ENCODE measurements at regions not wholly inside any gene's neighbourhood (a gene's known extent, or its start where the extent isn't known, plus 50 kb on each side); places are given as distances from the start of the nearest gene placed in this dataset.

DNA sequence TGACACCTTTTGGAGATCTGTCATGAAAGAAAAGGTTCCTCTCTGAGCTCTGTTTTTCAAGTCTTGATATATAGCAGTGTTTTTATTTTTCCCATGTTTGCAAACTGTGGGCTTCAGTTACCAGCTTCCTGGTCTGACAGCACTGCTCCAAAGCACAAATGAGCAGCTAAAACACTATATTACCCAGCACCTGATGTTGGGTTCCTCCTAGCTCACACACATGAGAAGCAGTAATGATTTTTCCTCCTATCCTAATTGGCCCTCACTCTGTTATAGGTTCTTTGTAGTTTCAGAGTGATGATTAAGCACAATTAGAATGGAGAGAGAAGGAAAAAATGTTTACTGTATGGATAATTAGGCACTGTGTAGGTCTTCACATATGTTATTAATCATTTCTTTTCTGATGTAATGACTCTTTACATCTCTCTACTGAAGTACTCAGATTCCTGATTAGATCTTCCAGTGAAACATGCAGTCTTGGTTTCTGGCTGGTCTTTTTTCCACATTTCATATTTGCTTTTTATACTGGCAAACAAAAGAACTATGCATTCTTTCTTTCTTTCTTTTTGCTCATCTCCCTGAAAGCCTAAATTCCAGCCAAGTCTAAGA is 939.7 kb downstream of the NSUN3 start:
- no peak for DNase-seq (ENCODE audit: low read depth)

DNA sequence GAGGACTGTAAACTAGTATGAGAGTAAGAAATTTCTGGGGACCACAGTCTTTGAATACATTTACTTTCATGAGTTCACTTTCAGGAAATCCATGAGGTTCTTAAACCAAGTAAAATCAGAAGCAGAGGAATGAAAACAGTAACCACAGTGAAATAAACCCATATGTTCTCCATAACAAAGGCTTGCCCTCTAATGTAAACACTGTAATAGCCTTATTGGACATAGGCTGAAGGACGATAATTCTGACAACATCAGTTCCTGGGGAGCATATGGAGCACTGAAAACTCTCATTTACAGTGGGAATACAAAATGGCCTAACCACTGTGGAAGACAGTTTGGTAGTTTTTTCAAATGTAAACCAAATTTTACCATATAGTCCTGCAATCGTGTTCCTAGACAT is 965.8 kb downstream of the NSUN3 start:
- no peak for DNase-seq (ENCODE audit: low read depth)

DNA sequence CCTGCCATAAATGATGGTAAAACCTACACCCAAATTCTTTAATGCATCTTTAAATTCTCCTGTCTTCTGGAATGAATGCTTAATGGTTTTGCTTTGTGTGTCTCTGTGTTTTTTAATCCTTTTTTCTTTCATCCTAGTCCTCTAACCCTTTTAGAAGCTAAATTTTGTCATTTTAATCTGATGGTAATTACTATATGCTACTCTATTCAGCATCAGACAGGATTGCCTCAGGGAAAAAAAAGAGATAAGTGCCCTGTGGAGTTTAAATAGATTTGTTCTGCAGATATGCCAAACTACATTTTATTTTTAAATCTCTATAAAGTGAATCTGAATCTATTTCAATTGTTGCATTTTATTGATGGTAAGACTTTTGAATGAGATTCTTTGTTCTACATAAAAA is 966.8 kb downstream of the NSUN3 start:
- DNase-seq (ENCODE audit: low read depth) = no peak

DNA sequence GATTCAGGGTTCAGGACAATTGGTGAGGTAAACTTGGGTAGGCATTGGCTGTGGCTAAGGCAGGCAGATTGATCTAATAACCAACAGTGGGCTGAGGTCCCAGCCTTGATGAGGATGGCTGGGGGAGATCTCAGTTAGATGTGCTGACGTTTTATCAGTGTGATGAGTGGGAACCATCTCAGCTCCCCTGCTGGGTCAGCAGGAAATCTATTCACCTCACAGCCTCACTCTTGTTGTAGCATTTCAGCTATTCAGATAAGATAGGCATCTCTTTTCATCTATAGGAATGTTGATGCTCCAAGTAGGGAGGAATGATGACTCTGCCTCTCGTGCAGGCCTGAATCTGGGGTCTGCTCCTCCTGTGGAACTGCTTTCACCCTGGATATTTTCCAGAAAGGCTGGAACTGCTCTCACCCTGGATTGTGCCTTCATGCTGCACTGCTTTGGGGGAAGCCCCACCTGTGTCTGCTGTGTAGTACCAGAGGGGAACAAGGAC is 973.7 kb downstream of the NSUN3 start:
- no peak for DNase-seq (ENCODE audit: low read depth)

DNA sequence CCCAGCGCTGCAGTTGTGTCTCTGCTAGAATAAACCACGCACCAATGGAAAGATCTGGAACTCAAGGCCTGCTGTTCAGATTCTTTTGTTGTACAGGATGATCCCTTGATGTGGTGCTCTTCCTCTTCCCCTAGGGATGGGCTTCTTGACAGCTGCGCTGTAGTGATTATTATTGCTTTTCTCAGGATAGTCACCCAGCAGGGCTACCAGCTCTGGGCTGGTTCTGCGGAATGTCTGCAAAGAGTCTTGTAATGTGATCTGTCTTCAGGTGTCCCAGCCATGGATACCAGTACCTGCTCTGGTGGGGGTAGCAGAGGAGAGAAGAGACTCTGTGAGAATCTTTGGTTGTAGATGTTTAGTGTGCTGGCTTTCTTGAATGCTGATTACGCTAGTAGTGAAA is 974.2 kb downstream of the NSUN3 start:
- DNase-seq (ENCODE audit: low read depth) = no peak

DNA sequence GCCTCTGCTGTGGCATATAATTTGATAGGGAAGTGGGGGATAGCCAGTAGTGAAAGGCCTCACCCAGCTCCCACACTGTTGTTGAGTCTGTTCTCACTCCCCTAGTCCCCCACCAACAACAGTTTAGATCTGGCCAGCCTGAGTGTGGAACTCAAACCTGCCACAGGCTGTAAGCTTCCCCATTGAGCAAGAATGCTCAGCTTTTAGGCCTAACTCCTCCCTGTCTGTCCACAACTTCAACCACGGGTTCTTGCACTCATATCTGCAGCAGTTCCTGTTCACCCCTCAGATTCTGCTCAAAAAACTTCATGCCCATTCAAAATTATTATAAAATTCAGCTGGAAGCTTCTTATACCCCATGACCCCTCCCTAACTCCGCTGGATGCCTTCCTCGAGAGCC is 975.1 kb downstream of the NSUN3 start:
- DNase-seq (ENCODE audit: low read depth) = no peak

DNA sequence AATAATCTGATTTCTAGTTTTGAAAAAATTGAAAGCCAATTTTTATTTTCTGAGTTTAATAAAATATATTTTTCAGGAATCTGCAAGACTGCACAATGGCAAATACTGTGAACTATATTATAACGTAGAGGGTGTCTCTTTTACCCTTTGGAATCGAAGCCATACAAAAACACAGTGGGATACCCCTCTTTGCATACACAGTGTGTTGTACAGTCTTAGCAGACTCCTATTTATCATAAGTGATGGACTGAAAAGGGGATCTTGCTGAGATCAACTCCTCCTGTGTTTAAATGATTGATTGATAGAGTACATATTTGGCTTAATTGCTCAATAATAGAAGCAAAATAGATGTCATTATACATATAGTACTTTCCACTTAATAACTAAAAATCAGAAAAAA is 981.2 kb downstream of the NSUN3 start:
- DNase-seq (ENCODE audit: low read depth) = no peak

DNA sequence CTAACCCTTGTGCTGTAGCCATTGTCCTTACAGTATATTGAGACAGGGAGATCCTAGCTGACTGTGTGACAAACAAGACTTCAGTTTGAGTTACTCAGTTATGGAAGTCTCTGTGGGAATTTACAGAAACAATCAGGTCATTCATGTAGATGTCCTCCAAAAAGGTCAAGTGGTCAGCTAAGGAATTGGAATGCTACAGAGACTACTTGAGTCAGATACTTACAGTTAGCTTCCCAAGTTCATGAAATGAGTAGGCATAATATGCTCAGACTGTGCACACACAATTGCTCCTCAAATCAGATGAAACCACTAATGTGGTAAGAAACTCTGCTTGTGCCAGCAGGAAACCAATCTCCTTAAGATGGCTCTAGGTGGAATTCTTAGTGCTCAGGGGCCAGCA is 985.7 kb downstream of the NSUN3 start:
- DNase-seq (ENCODE audit: low read depth) = no peak

DNA sequence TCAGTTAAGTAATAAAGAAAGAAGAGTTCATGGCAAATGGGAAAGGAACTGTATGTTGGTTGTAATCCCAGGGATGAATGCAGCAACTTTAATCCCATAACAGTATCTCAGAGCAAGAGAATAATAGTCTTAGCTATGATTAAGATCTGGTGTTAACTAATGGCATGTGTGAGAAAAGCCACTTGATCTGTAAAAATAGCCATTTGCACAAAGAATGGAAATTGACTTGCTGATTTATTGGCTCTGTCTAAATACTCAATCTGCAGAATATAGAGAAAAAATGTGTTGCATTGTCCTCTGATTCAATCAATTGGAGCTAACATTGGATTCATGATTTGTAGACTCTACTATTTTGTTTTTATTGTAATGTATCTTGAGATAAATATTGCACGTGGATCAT is 987.0 kb downstream of the NSUN3 start:
- no peak for DNase-seq (ENCODE audit: low read depth)

DNA sequence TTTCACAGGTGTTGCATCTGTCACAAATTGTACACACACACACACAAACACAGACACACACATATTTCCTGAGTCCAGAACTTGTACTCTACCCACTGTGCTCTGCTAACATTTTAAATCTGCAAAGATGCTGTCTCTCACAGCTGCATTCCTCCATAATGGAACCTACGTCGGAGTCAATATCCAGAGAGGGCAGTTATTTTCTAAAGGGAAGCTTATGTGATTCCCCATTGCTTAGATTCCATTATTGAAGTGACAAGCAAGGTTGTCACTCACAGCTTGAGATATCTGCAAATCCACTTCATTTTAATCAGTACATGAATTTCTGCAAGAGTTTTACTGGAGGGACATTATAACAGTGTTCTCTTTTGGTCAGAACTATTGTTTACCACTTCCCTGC is 992.4 kb downstream of the NSUN3 start:
- no peak for DNase-seq (ENCODE audit: low read depth)

DNA sequence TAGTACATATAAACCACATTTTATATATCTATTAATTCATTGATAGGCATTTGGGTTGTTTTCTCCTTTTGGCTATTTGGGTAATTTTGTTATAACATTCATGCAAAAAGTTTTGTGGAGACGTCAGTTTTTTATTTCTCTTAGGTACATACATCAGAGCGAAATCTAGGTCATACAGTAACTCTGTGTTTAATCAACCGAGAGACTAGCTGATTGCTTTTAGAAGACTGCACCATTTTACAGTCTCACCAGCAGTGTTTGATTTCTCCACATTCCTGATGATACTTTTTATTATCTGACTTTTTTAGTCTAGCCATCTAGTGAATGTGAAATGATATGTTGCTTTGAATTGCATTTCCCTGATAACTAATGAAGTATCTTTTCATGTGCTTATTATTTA is 1019.3 kb downstream of the NSUN3 start:
- no peak for DNase-seq (ENCODE audit: low read depth)

DNA sequence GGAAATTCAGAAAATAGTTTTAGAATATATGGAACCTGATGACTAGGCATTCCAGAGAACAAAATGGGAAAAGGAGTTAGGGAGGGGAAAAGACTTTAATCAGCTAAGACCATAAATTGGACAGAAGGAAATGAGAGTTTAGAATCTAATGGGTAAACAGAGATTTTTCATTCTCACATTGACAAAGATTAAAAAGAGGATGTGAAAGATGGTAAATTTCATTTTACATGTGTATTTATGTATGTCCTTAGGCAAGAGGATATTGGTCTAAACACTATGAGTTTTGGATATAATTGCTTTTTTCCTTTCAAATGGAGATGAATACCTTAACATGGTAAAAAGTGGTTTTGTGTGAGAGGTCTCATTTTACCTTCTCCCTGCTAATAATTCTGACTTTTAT is 1021.9 kb downstream of the NSUN3 start:
- DNase-seq (ENCODE audit: low read depth) = no peak

DNA sequence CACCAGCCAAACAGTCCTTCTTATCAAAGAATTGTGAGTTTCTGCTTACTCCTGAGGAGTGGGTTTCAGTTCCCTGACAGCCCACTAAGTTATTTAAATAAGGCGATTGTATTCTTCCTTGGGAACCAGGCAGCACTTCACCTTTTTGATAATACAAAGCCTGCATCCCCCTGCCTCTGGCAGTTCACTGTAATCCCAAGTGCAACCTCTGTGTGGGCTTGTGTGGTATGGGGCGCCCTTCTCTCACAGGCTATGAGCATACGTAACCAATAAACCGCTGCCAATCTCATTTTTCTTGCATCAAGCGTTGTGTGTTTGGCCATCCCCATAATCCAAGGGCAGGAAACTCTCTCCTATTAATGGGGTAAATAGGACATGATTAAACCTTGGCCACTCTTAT is 1025.6 kb downstream of the NSUN3 start:
- DNase-seq (ENCODE audit: low read depth) = no peak

DNA sequence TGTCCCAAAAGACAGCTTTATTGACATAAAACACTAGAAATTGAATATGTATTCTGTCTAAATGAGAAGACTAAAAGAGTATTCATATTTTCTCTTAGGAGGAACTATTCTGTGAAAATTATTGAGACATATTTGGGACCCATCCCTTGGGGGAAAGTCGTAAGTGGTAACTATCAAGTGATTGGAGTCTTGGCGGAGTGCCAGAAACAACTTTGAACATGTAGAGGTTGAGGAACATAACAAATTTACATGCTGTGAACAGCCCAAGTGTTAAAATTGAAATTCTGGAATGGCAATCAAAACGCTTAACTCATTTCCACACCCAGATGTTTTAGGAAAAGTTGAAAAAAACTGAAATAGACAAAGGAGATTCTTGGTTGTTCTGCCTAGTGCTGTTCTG is 1034.6 kb downstream of the NSUN3 start:
- DNase-seq (ENCODE audit: low read depth) = no peak

DNA sequence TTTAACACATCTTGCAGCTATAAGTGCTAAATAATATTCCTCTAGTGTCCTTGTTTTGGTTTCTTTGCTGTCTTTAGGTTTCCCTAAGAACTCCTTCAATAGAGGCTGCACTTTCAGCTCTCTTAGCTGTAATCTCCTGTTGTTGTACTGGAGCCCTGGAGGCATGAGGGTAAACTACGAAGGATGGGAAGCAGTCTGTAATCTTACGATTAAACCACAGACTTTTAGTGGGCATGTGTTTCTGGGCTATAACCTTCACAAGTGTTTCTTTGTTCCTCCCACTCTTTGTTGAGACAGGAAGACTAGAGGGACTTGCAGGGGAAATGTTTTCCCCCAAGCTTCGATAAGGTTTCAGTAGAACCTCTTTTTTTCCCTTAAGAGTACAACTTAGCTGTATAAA is 1058.1 kb downstream of the NSUN3 start:
- no peak for DNase-seq (ENCODE audit: low read depth)

DNA sequence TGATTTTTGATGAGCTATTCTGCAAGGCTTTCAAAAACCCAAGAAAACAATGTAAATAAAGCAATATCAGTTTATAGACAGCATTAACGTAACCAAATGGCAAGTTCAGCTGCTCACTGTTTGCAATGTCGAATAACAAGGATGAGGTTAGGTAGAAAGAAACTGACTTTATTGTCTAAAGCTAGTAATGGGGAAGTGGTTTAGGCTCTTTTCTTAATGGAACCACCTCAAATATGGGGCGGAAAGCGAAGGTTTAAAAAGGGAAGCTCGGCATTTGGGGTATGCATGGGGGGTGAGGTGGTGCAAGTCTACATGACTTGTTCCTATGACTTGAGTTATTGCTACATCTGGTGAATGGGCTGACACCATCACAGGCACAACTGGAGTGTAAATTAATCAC is 1060.2 kb downstream of the NSUN3 start:
- no peak for DNase-seq (ENCODE audit: low read depth)

DNA sequence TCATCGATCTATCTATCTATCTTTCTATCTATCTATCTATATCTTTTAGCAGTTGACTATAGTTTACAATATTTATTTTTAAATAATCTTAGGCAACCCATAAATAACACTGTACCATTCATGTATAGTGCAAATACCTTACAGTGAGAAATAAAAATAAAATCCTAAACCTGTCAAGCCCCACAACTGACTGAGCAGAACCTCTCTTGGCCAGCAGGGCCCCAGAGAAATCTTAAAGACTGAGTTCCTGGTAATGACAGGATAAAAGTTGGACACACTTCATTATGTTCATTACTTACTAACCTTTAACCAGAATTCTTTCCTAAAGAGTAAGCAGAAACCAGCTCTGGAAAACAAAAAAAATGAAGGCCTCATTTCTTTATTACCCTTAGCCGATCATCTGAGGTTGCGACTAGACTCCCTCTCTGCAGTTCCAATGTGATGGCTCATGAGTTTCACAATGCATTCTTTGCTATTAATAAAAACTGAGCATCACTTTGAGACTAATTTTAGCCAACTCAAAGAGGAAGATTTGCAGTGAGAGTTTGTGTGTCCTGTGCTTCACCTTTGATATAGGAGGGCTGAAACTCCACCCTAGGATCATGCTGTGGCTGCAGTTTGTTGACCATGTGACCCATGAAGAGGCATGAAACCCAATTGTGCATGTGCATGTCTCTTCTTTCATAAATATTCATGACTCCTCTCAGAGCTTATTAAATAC is 1072.0 kb downstream of the NSUN3 start:
- DNase-seq (ENCODE audit: low read depth) = no peak

DNA sequence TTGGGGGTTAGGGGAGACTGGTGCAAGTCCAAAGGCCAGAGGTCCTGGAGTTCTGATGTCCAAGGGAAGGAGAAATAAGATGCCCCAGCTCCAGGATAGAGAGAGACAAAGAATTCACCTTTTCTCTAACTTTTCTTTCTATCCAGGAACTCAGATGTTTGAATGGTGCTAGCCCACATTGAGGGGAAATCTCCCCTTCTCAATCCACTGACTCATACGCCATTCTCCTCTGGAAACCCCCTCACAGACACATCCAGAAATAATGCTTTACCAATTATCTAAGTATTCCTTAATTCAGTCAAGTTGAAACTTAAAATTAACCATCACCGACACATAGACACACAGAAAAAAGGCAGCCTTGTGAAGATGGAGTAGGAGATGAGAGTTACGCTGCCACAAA is 1085.2 kb downstream of the NSUN3 start:
- DNase-seq (ENCODE audit: low read depth) = no peak

DNA sequence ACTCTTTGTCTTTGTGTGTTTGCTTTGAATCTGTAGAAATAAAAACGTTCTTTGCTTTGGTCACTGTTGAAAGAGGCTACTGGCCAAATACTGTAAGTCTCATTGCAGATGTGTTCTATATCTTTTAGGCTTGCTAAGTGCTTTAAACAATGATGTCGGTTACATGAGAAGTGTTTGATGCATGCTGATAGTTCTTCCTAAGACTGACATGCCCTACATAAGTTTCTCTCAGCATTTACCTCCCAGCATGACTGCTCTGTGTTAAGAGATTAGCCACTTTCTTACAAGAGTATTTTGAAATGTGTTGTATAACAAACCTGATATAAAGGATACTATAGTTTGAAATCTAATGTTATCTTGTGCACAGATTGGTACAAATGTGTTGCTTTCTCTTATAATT is 1088.7 kb downstream of the NSUN3 start:
- DNase-seq (ENCODE audit: low read depth) = no peak

DNA sequence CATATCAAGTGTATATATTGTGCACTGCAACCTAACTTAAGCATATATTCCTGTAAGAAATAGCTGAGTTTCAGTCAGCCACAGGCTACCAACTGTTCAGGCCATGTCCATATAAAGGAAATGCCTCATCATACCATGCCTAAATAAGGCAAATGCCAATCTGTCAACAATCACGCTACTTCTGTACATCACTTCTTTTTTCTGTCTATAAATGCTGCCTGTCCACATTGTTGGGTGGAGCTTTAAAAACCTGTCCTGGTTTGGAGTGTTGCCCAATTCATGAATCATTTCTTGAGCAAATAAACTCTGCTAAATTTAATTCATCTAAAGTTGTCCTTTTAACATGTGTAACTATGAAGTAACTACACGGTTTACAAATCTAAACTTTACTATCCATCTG is 1091.9 kb downstream of the NSUN3 start:
- no peak for DNase-seq (ENCODE audit: low read depth)

DNA sequence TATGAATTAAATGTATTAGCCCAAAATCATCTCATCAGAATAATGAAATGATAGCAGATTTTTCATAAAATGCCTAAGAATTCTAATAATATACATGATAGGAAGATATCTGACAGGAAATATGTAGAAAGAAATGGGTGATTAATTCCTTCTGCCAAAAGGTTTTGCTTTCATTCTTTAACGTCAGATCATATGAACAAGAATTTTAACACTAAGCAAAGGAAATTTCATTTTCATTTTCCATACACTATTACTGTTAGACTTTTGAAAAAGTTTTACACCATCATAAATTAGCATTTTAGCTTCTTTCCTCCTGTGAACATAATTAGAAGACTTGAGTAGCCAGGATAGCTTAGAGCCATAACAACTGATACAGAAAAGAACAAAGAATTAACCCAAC is 1099.9 kb downstream of the NSUN3 start:
- DNase-seq (ENCODE audit: low read depth) = no peak

DNA sequence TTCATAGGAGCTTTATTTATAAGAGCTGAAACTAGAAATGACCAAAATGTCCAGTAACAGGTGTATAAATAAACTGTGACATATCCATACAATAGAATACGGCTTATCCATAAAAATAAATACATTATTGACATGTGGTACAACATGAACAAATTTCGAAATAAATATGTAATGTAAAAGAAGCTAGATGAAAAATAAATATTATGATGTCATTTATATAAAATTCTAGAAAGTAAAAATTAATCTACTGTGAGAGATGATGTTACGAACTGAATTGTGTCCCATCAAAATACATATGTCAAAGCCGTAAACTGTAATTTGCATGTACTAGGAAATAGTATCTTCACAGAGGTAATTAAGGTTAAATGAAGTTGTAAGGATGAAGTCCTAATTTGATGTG is 1104.9 kb downstream of the NSUN3 start:
- no peak for DNase-seq (ENCODE audit: low read depth)

DNA sequence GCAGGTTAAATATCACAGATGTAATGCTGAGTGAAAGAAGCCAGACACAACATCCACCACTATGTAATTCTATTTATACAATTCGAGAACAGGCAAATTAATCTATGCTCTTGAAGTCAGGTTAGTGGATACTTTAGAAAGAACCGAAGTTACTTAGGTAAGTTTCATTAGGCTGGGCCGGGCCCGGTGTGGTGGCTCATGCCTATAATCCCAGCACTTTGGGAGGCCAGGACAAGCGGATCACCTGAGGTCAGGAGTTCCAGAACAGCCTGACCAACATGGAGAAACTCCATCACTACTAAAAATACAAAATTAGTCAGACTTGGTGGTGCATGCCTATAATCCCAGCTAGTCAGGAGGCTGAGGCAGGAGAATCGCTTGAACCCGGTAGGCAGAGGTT is 1105.7 kb downstream of the NSUN3 start:
- DNase-seq (ENCODE audit: low read depth) = no peak

Data from stimulated activated CD8-positive, alpha-beta memory T cell treated with anti-CD3 and anti-CD28 coated beads, Interleukin-7, amount 100 ng/mL, for 24 hours (primary cell).